SK-N-SH (cell line): ENCODE measurements at regions not wholly inside any gene's neighbourhood (a gene's known extent, or its start where the extent isn't known, plus 50 kb on each side); places are given as distances from the start of the nearest gene placed in this dataset.

ENCODE experiments used
- CTCF ChIA-PET: fragments of 300-600, 350-600 bp; formaldehyde crosslinking; extraction: SDS; loops from one replicate; lab custom pipeline; 2021; lab: Yijun Ruan, JAX
- POLR2A ChIA-PET: fragments of 350-600 bp; sonication (Branson Sonifier 250); formaldehyde crosslinking; extraction: SDS; loops from one replicate; lab custom pipeline; 2020; ENCODE audit warnings: antibody characterized with exemption, inconsistent platforms; lab: Yijun Ruan, JAX
- DNase-seq: peaks from one replicate; pipeline ENCODE4 v3.0.0; 2012
- H2AFZ ChIP-seq: fragments of 200-600 bp; sonication (generic); 2 replicates; pipeline ENCODE4 v1.8.1; 2016; ENCODE audit warnings: antibody characterized with exemption, mild to moderate bottlenecking, low read depth
- H3F3A ChIP-seq: fragments of 200-600 bp; sonication (generic); replicated peaks from 2 replicates; pipeline ENCODE3; 2016; ENCODE audit warnings: antibody characterized with exemption, mild to moderate bottlenecking; ENCODE audit not compliant: insufficient read depth
- H3K27ac ChIP-seq, 2 experiments: fragments of 200-500 bp in 1 of 2; fragments of 200-600 bp in 1 of 2; sonication (Bioruptor generic) in 1 of 2; sonication (generic), shearing (Covaris generic) in 1 of 2; 2 replicates each; pipeline versions ENCODE4 v1.5.1 to v1.6.1; 2014 to 2016; ENCODE audit warnings: low read depth in 2 of 2, inconsistent platforms in 1 of 2, low read length in 1 of 2, mild to moderate bottlenecking in 1 of 2, mixed read lengths in 1 of 2
- H3K27me3 ChIP-seq: fragments of 200-600 bp; sonication (generic), shearing (Covaris generic); 2 replicates; pipeline ENCODE4 v1.6.1; 2016; ENCODE audit warnings: mixed run types; ENCODE audit not compliant: insufficient read depth
- H3K36me3 ChIP-seq, 2 experiments: fragments of 200-500 bp in 1 of 2; fragments of 200-600 bp in 1 of 2; sonication (Bioruptor generic) in 1 of 2; sonication (generic) in 1 of 2; replicated peaks in 1 of 2; 2 replicates each; pipeline versions ENCODE3 to v1.5.1; 2014 to 2016; ENCODE audit warnings: low read length in 1 of 2, mild to moderate bottlenecking in 1 of 2; ENCODE audit not compliant: insufficient read depth in 2 of 2, control insufficient read depth in 1 of 2
- H3K4me1 ChIP-seq, 2 experiments: fragments of 200-500 bp in 1 of 2; fragments of 200-600 bp in 1 of 2; sonication (Bioruptor generic) in 1 of 2; sonication (generic), shearing (Covaris generic) in 1 of 2; 2 replicates each; pipeline versions ENCODE4 v1.5.1 to v1.6.1; 2014 to 2016; ENCODE audit warnings: low read depth in 1 of 2, low read length in 1 of 2, mixed run types in 1 of 2; ENCODE audit not compliant: insufficient read depth in 2 of 2, control insufficient read depth in 1 of 2
- H3K4me2 ChIP-seq: fragments of 200-600 bp; sonication (generic), shearing (Covaris generic); 2 replicates; pipeline ENCODE4 v1.6.1; 2017; ENCODE audit warnings: mixed run types
- H3K4me3 ChIP-seq, 2 experiments: fragments of 200-500 bp in 1 of 2; fragments of 200-600 bp in 1 of 2; sonication (Bioruptor generic) in 1 of 2; sonication (generic), shearing (Covaris generic) in 1 of 2; 2 replicates each; pipeline versions ENCODE4 v1.5.1 to v1.8.1; 2014 to 2016; ENCODE audit warnings: low read depth in 2 of 2, inconsistent platforms in 1 of 2, low read length in 1 of 2, mild to moderate bottlenecking in 1 of 2, mixed read lengths in 1 of 2, moderate library complexity in 1 of 2
- H3K79me2 ChIP-seq: fragments of 200-600 bp; sonication (generic); 2 replicates; pipeline ENCODE4 v1.8.1; 2017; ENCODE audit warnings: mild to moderate bottlenecking; ENCODE audit not compliant: insufficient read depth
- H3K9ac ChIP-seq: fragments of 200-600 bp; sonication (generic); 2 replicates; pipeline ENCODE4 v1.6.1; 2017; ENCODE audit warnings: mixed run types
- H3K9me2 ChIP-seq: fragments of 200-600 bp; sonication (generic); 2 replicates; pipeline ENCODE4 v1.6.1; 2017; ENCODE audit warnings: mixed run types
- H3K9me3 ChIP-seq: fragments of 200-600 bp; sonication (generic); 2 replicates; pipeline ENCODE4 v1.6.1; 2017; ENCODE audit warnings: mixed run types, mild to moderate bottlenecking, moderate library complexity
- H4K20me1 ChIP-seq: fragments of 200-600 bp; sonication (generic); 2 replicates; pipeline ENCODE4 v1.6.1; 2017; ENCODE audit warnings: mild to moderate bottlenecking, mixed run types; ENCODE audit not compliant: insufficient read depth
- CHD2 ChIP-seq: fragments of 150-350 bp; IDR thresholded peaks from 2 replicates; pipeline ENCODE4 v1.6.1; 2018; ENCODE audit warnings: low read length; ENCODE audit not compliant: partially characterized antibody
- FOSL2 ChIP-seq: IDR thresholded peaks from 2 replicates; pipeline ENCODE4 v1.4.0; 2012; ENCODE audit warnings: low read depth, mild to moderate bottlenecking, moderate library complexity, borderline replicate concordance
- FOXJ3 ChIP-seq: sonication (generic); formaldehyde crosslinking; IDR thresholded peaks from 2 replicates; pipeline ENCODE4 v1.5.1; 2020; ENCODE audit warnings: mild to moderate bottlenecking, missing genetic modification reagents
- GABPA ChIP-seq: IDR thresholded peaks from 2 replicates; pipeline ENCODE4 v1.4.0; 2012; ENCODE audit warnings: low read depth, mild to moderate bottlenecking
- MEF2A ChIP-seq: IDR thresholded peaks from 2 replicates; pipeline ENCODE4 v1.4.0; 2012; ENCODE audit warnings: low read depth, borderline replicate concordance
- NFIC ChIP-seq: IDR thresholded peaks from 2 replicates; pipeline ENCODE4 v1.4.0; 2012; ENCODE audit warnings: borderline replicate concordance
- POLR2AphosphoS5 ChIP-seq: IDR thresholded peaks from 2 replicates; pipeline ENCODE4 v1.6.1; 2012; ENCODE audit warnings: low read depth, low read length
- RFX5 ChIP-seq: IDR thresholded peaks from 2 replicates; pipeline ENCODE4 v1.6.1; 2012; ENCODE audit warnings: mild to moderate bottlenecking, improper control_type of control experiment, low read length
- SMC3 ChIP-seq: IDR thresholded peaks from 2 replicates; pipeline ENCODE4 v1.6.1; 2012; ENCODE audit warnings: low read depth, low read length, improper control_type of control experiment
- TCF12 ChIP-seq: IDR thresholded peaks from 2 replicates; pipeline ENCODE4 v1.4.0; 2012
- WGBS: methylation state at CpG from one replicate; pipeline ENCODE4 v1.1.6; 2017; ENCODE audit warnings: low lambda C conversion rate; 5-methylcytosine and 5-hydroxymethylcytosine counted together
- TF ChIP-seq, protein P1 (sequence below): IDR thresholded peaks from 2 replicates; pipeline ENCODE4 v1.4.0; 2012; ENCODE audit warnings: low read depth
- TF ChIP-seq, protein P2 (sequence below): IDR thresholded peaks from 2 replicates; pipeline ENCODE4 v1.6.1; 2012; ENCODE audit warnings: mild to moderate bottlenecking, low read depth, low read length, moderate library complexity
- TF ChIP-seq, protein P3 (sequence below): IDR thresholded peaks from 2 replicates; pipeline ENCODE4; 2012
- TF ChIP-seq, protein P4 (sequence below): IDR thresholded peaks from 2 replicates; pipeline ENCODE4 v1.4.0; 2012; ENCODE audit warnings: low read depth, borderline replicate concordance
- TF ChIP-seq, protein P5 (sequence below): fragments of 200-600 bp; sonication (generic); IDR thresholded peaks from 2 replicates; pipeline ENCODE4 v1.6.1; 2017; ENCODE audit warnings: antibody characterized with exemption, mild to moderate bottlenecking, moderate library complexity

DNA sequence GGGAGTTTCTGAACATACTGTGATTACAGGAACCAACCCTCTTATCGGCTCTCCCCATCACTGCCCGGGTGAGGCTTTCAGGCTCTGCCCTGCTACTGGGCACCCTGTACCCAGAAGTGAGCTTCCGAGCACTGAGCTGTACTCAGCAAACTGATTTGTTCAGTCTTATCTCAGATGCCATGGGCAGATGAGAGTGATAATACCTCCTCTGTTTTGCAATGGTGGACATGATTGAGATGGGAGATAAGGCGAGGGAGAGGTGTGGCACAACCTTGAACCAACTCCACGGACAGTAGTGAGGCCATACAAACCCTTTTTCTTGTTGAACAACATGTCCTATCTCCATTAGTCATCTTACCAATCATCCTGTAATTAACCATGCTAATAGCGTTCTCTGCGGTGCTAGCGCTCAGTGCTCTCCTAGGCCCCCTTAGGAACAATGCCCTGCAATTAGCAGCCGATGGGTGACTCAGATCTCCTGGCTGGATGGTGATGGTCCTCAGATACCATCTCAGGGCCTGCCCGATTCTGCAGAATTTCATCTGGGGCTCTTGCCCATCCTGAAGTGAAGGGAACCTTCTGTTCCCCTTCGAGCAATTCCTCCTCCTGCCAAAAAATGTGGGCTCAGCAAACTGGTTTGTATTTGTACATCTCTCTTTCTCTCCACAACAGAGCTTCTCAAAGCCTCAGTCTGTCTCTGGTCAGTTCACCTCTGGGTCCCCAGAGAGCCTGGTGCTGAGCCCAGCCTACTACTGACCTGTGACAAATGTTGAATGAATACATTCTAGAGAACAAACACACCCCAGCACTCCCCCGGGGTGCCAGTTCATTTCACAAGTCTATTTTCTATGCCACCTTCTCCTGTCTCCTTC is 139.3 kb upstream of the IRX3 start:
- Histone ChIP-seq H3K27me3 (no peaks in the 10 kb centered on the region), H3K79me2 (no peaks in the 10 kb centered on the region), H3K4me2 (no peak overlapping the region), H3K4me3 (no peak overlapping the region), H3K36me3 (no peaks in the 10 kb centered on the region), H2AFZ (no peak overlapping the region), H4K20me1 (no peaks in the 10 kb centered on the region), H3K9me3 (no peaks in the 10 kb centered on the region), H3K9me2 (no peaks in the 10 kb centered on the region), H3K9ac (no peak overlapping the region), H3K4me1 (no peaks in the 10 kb centered on the region; a peak in 1 of 4 replicates), H3K27ac (no peak overlapping the region), H3F3A (peaks cover under 1% of the 10 kb centered on the region)
- WGBS, result 75% methylated on average over 11 of the region's 12 CpGs
- TF ChIP-seq NFIC (no peak), FOXJ3 (CRISPR knock-in tag) (no peak), GABPA (no peak), RFX5 (no peak), CHD2 (no peak), MEF2A (no peak), POLR2AphosphoS5 (no peak)
- TF ChIP-seq, protein P1, sequence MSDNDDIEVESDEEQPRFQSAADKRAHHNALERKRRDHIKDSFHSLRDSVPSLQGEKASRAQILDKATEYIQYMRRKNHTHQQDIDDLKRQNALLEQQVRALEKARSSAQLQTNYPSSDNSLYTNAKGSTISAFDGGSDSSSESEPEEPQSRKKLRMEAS, result no peak
- TF ChIP-seq, protein P2, sequence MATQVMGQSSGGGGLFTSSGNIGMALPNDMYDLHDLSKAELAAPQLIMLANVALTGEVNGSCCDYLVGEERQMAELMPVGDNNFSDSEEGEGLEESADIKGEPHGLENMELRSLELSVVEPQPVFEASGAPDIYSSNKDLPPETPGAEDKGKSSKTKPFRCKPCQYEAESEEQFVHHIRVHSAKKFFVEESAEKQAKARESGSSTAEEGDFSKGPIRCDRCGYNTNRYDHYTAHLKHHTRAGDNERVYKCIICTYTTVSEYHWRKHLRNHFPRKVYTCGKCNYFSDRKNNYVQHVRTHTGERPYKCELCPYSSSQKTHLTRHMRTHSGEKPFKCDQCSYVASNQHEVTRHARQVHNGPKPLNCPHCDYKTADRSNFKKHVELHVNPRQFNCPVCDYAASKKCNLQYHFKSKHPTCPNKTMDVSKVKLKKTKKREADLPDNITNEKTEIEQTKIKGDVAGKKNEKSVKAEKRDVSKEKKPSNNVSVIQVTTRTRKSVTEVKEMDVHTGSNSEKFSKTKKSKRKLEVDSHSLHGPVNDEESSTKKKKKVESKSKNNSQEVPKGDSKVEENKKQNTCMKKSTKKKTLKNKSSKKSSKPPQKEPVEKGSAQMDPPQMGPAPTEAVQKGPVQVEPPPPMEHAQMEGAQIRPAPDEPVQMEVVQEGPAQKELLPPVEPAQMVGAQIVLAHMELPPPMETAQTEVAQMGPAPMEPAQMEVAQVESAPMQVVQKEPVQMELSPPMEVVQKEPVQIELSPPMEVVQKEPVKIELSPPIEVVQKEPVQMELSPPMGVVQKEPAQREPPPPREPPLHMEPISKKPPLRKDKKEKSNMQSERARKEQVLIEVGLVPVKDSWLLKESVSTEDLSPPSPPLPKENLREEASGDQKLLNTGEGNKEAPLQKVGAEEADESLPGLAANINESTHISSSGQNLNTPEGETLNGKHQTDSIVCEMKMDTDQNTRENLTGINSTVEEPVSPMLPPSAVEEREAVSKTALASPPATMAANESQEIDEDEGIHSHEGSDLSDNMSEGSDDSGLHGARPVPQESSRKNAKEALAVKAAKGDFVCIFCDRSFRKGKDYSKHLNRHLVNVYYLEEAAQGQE, result no peak
- DNase-seq, result no peak
- CTCF ChIA-PET, result interaction anchor here (1.0 to 1.4 kb wide), 2 partner anchors 9 to 21 kb away, joined by 3 read pairs; no protein-coding TSS in a partner anchor
- POLR2A ChIA-PET, result no interaction called here

DNA sequence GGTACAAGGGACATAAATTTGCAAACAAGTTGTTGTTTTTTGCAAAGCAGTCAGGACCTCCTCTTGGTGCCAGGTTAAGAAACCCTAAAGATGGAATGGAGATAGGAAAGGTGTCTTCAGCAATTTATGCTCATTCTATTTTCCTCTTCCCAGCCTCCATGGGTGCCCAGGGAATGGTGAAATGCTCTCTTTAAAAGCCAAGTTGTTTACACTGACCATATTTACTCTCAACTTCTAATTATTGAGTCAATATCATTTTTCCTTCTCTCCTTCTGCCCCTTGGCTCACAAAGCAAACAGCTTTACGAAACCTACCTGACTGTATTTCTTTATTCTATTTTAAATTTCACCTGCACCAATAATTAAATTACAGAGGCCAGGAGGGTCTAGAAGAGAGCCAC is 138.5 kb upstream of the IRX3 start:
- no peak overlapping the region for H3K27ac ChIP-seq
- CTCF ChIA-PET, result no interaction called here
- 90% methylated on average over 1 of the region's 1 CpG for WGBS
- H3K9me2 ChIP-seq, result no peaks in the 10 kb centered on the region
- no peak overlapping the region for H2AFZ ChIP-seq
- no peak overlapping the region for H3K9ac ChIP-seq
- H3K4me3 ChIP-seq, result no peak overlapping the region
- no peaks in the 10 kb centered on the region for H4K20me1 ChIP-seq
- H3K4me2 ChIP-seq, result no peak overlapping the region
- H3K79me2 ChIP-seq, result no peaks in the 10 kb centered on the region
- no peaks in the 10 kb centered on the region for H3F3A ChIP-seq
- no peaks in the 10 kb centered on the region for H3K9me3 ChIP-seq
- H3K36me3 ChIP-seq, result no peaks in the 10 kb centered on the region
- H3K4me1 ChIP-seq, result no peaks in the 10 kb centered on the region
- POLR2A ChIA-PET, result no interaction called here
- H3K27me3 ChIP-seq, result no peaks in the 10 kb centered on the region
- DNase-seq, result no peak
- TF ChIP-seq, protein P2, result no peak
- TF ChIP-seq, protein P3, sequence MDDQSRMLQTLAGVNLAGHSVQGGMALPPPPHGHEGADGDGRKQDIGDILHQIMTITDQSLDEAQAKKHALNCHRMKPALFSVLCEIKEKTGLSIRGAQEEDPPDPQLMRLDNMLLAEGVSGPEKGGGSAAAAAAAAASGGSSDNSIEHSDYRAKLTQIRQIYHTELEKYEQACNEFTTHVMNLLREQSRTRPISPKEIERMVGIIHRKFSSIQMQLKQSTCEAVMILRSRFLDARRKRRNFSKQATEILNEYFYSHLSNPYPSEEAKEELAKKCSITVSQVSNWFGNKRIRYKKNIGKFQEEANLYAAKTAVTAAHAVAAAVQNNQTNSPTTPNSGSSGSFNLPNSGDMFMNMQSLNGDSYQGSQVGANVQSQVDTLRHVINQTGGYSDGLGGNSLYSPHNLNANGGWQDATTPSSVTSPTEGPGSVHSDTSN, result no peak
- TF ChIP-seq FOSL2 (no peak), FOXJ3 (CRISPR knock-in tag) (no peak), TCF12 (no peak), SMC3 (no peak)
- TF ChIP-seq, protein P4, sequence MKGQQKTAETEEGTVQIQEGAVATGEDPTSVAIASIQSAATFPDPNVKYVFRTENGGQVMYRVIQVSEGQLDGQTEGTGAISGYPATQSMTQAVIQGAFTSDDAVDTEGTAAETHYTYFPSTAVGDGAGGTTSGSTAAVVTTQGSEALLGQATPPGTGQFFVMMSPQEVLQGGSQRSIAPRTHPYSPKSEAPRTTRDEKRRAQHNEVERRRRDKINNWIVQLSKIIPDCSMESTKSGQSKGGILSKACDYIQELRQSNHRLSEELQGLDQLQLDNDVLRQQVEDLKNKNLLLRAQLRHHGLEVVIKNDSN, result no peak
- TF ChIP-seq, protein P5, sequence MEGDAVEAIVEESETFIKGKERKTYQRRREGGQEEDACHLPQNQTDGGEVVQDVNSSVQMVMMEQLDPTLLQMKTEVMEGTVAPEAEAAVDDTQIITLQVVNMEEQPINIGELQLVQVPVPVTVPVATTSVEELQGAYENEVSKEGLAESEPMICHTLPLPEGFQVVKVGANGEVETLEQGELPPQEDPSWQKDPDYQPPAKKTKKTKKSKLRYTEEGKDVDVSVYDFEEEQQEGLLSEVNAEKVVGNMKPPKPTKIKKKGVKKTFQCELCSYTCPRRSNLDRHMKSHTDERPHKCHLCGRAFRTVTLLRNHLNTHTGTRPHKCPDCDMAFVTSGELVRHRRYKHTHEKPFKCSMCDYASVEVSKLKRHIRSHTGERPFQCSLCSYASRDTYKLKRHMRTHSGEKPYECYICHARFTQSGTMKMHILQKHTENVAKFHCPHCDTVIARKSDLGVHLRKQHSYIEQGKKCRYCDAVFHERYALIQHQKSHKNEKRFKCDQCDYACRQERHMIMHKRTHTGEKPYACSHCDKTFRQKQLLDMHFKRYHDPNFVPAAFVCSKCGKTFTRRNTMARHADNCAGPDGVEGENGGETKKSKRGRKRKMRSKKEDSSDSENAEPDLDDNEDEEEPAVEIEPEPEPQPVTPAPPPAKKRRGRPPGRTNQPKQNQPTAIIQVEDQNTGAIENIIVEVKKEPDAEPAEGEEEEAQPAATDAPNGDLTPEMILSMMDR, result no peak
